PFSK-1 (cell line): ENCODE measurements at regions not wholly inside any gene's neighbourhood (a gene's known extent, or its start where the extent isn't known, plus 50 kb on each side); places are given as distances from the start of the nearest gene placed in this dataset.

Source experiments
- FOXP2 ChIP-seq: optimal IDR thresholded peaks from 2 replicates; pipeline ENCODE3; 2011; ENCODE audit warnings: borderline replicate concordance, control low read depth, inconsistent platforms; ENCODE audit not compliant: insufficient read depth; ENCODE audit errors: extremely low read length, extremely low read depth
- POLR2AphosphoS5 ChIP-seq: IDR thresholded peaks from 2 replicates; pipeline ENCODE4 v1.6.1; 2012; ENCODE audit warnings: low read depth, mild to moderate bottlenecking, control low read depth, low read length, moderate library complexity
- REST ChIP-seq, 2 experiments: IDR thresholded peaks; 2 replicates each; pipeline versions ENCODE4 v1.6.1 to v1.8.0; 2011 to 2012; ENCODE audit warnings: low read depth in 2 of 2, low read length in 2 of 2, control low read depth in 1 of 2, inconsistent platforms in 1 of 2, mild to moderate bottlenecking in 1 of 2, moderate library complexity in 1 of 2; ENCODE audit not compliant: insufficient read depth in 1 of 2
- SIN3A ChIP-seq: IDR thresholded peaks from 2 replicates; pipeline ENCODE4 v1.6.1; 2012; ENCODE audit warnings: mild to moderate bottlenecking, low read length, moderate library complexity, borderline replicate concordance; ENCODE audit not compliant: insufficient read depth
- TAF1 ChIP-seq: IDR thresholded peaks from 2 replicates; pipeline ENCODE4 v1.6.1; 2012; ENCODE audit warnings: low read length, control low read depth, borderline replicate concordance; ENCODE audit not compliant: insufficient read depth

- TF ChIP-seq FOXP2 = no peak
- no peak for TF ChIP-seq SIN3A
- no peak for TF ChIP-seq TAF1
- TF ChIP-seq REST (IDR thresholded peaks at IDR 0.05; ENCODE audit: insufficient read depth in 1 of 2, low read depth in 2 of 2, low read length in 2 of 2) = no peak
- no peak for TF ChIP-seq POLR2AphosphoS5
Measured at GRCh38 chr1:88291611-88292354, 392.3 kb upstream of the PKN2 start.

GRCh38 chr1:88293691-88294190 lies 390.3 kb upstream of the PKN2 start:
- TF ChIP-seq REST (IDR thresholded peaks at IDR 0.05; ENCODE audit: insufficient read depth in 1 of 2, low read depth in 2 of 2, low read length in 2 of 2) (no peak), SIN3A (no peak), POLR2AphosphoS5 (no peak), TAF1 (no peak), FOXP2 (no peak)

- TF ChIP-seq SIN3A = no peak
- TF ChIP-seq TAF1 = no peak
- TF ChIP-seq FOXP2 = no peak
- TF ChIP-seq REST (IDR thresholded peaks at IDR 0.05; ENCODE audit: insufficient read depth in 1 of 2, low read depth in 2 of 2, low read length in 2 of 2) = no peak
- TF ChIP-seq POLR2AphosphoS5 = no peak
Measured at GRCh38 chr1:88296227-88296626, 387.8 kb upstream of the PKN2 start.

DNA sequence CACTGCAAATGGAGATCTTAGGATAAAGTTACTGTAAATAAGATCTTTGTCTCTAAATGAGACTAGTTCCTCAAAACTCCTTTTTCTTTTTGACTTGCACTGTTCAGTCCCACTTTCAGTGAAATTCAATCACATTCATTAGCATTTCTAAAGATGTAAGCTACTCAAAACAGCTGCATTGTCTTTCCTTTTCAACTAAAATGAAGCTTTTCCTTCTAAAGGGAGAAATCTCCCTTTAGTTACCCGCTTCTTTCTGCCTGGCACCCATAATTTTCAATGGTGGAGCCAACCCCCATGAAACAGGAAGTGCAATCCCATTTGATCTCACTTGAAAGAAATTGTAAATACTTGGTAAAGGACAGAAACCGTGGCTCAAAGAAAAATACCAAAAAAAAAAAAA lies 387.4 kb upstream of the PKN2 start:
- no peak for TF ChIP-seq FOXP2
- TF ChIP-seq REST (IDR thresholded peaks at IDR 0.05; ENCODE audit: insufficient read depth in 1 of 2, low read depth in 2 of 2, low read length in 2 of 2) = no peak
- no peak for TF ChIP-seq SIN3A
- no peak for TF ChIP-seq POLR2AphosphoS5
- TF ChIP-seq TAF1 = no peak

GRCh38 chr1:88298506-88298905 lies 385.6 kb upstream of the PKN2 start:
- TF ChIP-seq POLR2AphosphoS5 (no peak), SIN3A (no peak), FOXP2 (no peak), REST (IDR thresholded peaks at IDR 0.05; ENCODE audit: insufficient read depth in 1 of 2, low read depth in 2 of 2, low read length in 2 of 2) (no peak), TAF1 (no peak)
